ENCODE measurements at regions not wholly inside any gene's neighbourhood (a gene's known extent, or its start where the extent isn't known, plus 50 kb on each side); places are given as distances from the start of the nearest gene placed in this dataset.
A peak's percentile ranks its signal among the peaks of the same experiment; 100 is the strongest.

DNA sequence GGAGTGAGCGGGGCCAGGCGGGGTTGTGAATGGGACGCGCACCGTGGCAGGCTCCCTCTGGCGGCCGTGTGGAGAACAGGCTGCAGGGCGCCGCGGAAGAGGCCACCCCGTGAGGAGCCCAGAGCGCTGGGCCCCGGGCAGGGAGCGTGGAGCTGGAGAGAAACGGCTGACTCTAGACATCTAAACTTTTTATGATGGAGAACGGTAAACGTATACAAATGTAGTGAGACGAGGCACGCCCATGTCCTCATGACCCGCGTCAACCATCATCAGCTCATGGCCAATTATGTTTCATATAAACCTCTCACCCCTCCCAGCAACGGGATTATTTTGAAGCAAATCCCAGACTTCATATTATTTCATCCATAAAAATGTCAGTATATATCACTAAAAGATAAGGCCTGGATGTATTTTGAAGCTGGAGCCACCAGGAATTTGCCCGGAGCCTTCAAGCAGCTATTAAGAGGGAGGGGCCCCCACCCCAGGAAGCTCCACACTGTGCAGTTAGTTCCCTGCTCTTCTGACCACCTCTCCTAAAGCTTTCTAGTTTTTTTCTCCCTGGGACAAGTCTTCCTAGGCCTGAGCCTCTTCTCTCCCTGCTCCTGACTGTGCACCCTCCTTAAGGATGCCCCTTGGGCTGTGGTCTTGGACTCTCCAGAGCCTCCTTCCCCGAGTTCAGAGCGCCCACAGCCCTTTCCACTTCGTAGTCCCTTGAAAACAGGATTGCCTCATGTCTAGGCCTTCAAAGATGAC is 149.5 kb downstream of the SMAD6 start:
- peaks cover 23% of the 10 kb centered on the region for H3K27me3 Mint-ChIP-seq
- peaks cover 4% of the 10 kb centered on the region for H3K4me1 Mint-ChIP-seq
- ATAC-seq (peak; percentile 99), DNase-seq (peak; percentile 82)
- no peaks in the 10 kb centered on the region for H3K36me3 Mint-ChIP-seq
- no peak overlapping the region for H3K27ac Mint-ChIP-seq
- CTCF ChIA-PET, result interaction anchor here (0.6 to 5.4 kb wide), 42 partner anchors 10 to 502 kb away, joined by 3 to 77 read pairs (median 4); no protein-coding TSS in a partner anchor
- H3K9me3 Mint-ChIP-seq (ENCODE audit: low read depth), result no peaks in the 10 kb centered on the region
- no peak overlapping the region for H3K4me3 Mint-ChIP-seq

DNA sequence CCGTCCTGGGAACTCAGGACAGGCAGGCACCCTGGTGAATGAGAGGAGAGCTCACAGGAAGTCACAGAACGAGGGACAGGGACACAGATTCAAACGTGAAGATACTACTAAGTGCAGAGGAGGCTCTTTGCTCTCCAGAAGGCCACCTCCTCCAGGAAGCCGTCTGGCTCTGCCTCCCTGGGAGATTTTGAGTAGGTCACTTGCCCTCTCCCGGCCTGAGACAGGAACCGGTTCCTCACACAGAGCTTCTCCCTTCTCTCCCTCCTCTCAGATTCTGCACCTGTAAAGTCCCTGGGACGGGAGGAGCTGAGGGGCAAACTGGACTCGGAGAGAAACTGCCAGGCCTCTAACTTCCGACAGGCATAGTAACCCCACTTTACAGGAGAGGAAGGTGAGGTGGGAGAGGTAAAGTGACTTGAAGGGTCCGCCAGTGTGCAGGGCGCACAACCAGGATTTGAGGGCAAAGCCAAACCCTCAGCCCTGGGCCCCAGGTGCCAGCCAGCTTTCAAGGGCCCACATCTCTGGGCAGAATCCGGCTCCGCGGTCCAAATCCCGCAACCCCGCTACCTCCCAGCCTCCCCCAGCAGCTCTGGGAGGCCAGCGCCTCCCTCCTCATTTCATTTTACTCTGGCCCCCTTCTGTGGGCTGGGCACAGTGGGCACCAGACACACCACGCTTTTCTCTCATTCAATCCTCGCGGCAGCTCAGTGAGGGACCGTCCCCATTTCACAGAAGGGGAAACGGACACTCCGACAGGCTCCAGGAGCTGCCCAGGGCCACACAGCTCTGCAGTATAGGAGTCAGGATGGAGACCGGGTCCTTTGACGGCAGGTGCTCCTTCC is 150.2 kb downstream of the SMAD6 start:
- Mint-ChIP-seq H3K27ac (no peak overlapping the region), H3K36me3 (no peaks in the 10 kb centered on the region), H3K9me3 (ENCODE audit: low read depth) (no peaks in the 10 kb centered on the region), H3K4me1 (peaks cover 4% of the 10 kb centered on the region), H3K27me3 (peaks cover 24% of the 10 kb centered on the region), H3K4me3 (no peak overlapping the region)
- CTCF ChIA-PET, result interaction anchor here (0.6 to 5.4 kb wide), 40 partner anchors 10 to 1021 kb away, joined by 3 to 77 read pairs (median 4); no protein-coding TSS in a partner anchor
- peak; percentile 35 for DNase-seq
- ATAC-seq, result no peak

DNA sequence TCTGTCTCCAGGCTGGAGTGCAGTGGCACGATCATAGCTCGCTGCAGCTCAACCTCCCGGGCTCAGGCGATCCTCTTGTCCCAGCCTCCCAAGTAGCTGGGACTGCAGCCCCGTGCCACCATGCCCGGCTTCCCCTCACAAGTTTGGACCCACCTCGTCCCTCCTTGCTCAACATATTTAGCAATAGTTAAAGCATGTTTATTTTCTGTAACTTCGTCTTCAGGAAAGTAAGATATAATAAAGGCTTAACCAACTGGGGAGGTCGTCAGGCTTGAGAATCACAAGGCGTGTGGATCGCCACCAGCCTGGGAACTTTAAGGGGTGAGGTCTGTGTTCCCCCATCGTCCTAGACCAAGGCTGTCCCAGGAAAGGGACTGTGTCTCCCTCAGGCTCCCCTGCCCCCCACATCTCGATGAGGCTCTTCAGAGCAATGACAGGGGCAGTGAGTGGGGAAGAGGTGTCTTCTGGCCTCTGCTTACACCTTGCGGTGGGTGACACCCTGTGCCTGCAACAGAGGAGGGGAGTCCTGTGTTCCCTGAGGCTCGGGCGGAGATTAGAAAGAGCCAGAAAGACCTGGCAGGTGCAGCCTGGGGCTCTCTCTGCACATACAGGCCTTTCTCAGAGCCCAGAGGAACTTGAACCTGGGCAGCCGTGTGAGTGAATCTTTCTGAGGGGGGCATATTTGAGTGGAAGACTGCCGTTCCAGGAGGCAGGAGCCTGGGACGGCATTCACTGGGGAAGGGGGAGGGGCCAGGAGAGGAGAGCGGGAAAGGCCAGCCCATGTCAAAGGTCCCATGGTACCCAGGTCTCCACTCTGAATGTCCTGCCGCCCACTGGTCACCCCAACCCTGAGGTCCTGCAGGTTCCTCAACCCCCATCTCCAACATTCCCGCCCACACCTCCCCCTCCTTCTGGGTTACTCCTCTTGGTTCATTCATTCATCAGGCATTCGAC is 152.3 kb downstream of the SMAD6 start:
- Mint-ChIP-seq H3K4me3 (no peak overlapping the region), H3K27ac (no peak overlapping the region), H3K27me3 (peaks cover 28% of the 10 kb centered on the region), H3K9me3 (ENCODE audit: low read depth) (no peaks in the 10 kb centered on the region), H3K36me3 (no peaks in the 10 kb centered on the region), H3K4me1 (peaks cover 4% of the 10 kb centered on the region)
- no peak for ATAC-seq
- DNase-seq, result peak; percentile 35
- CTCF ChIA-PET, result interaction anchor here (0.7 kb wide), 3 partner anchors 58 to 1149 kb away, joined by 3 read pairs; no protein-coding TSS in a partner anchor

DNA sequence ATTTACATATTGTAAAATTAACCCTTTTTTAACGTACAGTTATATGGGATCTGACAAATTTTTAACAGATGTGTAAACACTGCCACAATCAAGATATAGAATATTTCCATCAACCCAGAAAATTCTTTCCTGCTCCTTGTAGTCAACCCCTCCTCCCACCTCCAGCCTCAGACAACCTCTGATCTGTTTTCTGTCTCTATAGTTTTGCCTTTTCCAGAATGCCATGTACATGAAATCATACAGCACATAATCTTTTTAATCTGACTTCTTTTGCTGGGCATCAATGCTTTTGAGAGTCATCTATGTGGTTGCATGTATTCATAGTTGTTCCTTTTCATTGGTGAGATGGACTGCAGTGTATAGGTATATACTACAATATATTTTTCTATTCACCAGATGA is 153.0 kb downstream of the SMAD6 start:
- peaks cover 4% of the 10 kb centered on the region for H3K4me1 Mint-ChIP-seq
- CTCF ChIA-PET, result interaction anchor here (0.7 kb wide), 1 partner anchor 57 kb away, joined by 3 read pairs; no protein-coding TSS in a partner anchor
- no peaks in the 10 kb centered on the region for H3K9me3 Mint-ChIP-seq (ENCODE audit: low read depth)
- ATAC-seq (no peak), DNase-seq (no peak)
- no peaks in the 10 kb centered on the region for H3K36me3 Mint-ChIP-seq
- no peak overlapping the region for H3K27ac Mint-ChIP-seq
- no peak overlapping the region for H3K4me3 Mint-ChIP-seq
- H3K27me3 Mint-ChIP-seq, result peaks cover 28% of the 10 kb centered on the region

DNA sequence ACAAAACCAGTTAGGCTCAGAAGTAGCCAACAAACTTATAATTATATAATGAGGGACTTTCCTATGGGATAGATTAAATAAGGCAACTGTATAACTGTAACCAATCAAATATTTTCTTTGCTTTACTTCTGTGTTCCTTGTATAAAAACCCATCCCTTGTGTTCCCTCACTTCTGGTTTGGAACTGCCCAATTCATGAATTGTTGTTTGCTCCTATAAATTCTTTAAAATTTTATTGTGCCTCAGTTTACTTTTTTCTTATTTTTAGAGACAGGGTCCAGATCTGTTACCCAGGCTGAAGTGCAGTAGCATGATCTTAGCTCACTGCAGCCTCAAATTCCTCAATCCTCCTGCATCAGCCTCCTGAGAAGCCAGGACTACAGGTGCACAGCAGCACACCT is 155.7 kb downstream of the SMAD6 start:
- H3K27me3 Mint-ChIP-seq, result peaks cover 26% of the 10 kb centered on the region
- peaks cover 1% of the 10 kb centered on the region for H3K4me1 Mint-ChIP-seq
- ATAC-seq, result no peak
- no peak for DNase-seq
- H3K9me3 Mint-ChIP-seq (ENCODE audit: low read depth), result no peaks in the 10 kb centered on the region
- CTCF ChIA-PET, result interaction anchor here (1.0 to 1.4 kb wide), 2 partner anchors 11 to 239 kb away, joined by 3 read pairs; no protein-coding TSS in a partner anchor
- H3K27ac Mint-ChIP-seq, result no peak overlapping the region
- H3K4me3 Mint-ChIP-seq, result no peak overlapping the region
- H3K36me3 Mint-ChIP-seq, result no peaks in the 10 kb centered on the region

DNA sequence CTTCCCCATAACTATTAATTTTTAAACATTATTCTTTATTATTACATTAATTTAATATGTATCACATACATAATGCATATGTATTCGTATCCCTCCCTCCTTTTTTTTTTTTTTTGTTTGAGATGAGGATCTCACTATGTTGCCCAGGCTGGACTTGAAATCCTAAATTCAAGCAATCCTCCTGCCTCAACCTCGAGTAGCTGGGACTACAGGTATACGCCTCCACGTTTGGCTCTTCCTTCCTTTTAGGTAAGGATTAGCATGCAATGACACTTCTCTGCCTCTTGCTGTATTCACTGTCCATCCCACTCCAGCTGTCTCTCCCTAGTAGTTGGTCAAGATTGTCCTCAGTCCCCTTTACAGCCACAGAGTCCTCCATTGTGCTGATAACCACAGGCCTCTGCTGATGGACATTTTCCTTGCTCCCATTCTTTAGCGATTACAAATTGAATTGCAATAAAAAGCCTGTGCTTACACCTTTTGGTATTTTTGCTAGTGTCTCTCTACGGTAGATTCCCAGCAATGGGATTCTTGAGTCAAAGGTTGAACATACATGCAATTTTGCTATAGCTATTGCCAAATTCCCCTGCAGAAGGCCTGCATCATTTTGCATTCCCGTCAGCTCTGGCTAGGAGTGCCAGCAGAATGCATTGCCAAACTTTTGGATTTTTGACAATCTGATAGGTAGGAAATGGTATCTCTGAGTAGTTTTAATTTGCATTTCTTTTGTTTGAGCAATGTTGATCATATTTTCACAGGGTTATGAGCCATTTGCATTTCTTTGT is 156.6 kb downstream of the SMAD6 start:
- no peak for DNase-seq
- no peaks in the 10 kb centered on the region for H3K36me3 Mint-ChIP-seq
- ATAC-seq, result no peak
- CTCF ChIA-PET, result interaction anchor here (1.0 to 2.1 kb wide), 3 partner anchors 10 to 254 kb away, joined by 3 to 4 read pairs (median 3); no protein-coding TSS in a partner anchor
- H3K4me3 Mint-ChIP-seq, result no peak overlapping the region
- H3K27ac Mint-ChIP-seq, result no peak overlapping the region
- peaks cover 27% of the 10 kb centered on the region for H3K27me3 Mint-ChIP-seq
- H3K4me1 Mint-ChIP-seq, result peaks cover 3% of the 10 kb centered on the region
- H3K9me3 Mint-ChIP-seq (ENCODE audit: low read depth), result no peaks in the 10 kb centered on the region

DNA sequence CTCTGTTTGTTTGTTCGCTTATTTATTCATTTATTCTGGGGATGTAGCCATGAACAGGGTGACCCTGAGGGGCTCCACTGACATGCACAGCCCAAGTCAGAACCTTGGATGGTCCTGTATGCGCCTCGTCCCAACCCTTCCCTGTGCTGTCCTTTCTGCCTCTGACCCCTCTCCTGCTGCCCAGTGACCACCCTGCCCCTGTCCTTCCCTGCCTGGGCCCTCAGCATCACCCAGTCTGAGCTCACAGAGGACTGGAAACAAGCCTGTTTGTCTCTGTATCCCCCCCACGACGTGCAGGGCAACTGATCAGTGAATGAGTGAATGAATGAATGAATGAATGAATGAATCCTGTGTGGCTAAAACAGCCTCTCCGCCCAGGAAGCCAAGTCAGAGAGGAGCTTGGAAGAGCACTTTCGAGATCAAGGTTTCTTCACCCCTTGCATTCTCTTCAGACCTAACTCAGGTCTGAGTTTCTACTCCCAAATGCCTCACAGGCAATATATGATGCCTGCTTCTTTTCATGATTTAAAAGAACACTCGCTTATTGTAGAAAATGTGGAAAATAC is 157.7 kb downstream of the SMAD6 start:
- no peak overlapping the region for H3K4me3 Mint-ChIP-seq
- DNase-seq, result no peak
- no peak overlapping the region for H3K27ac Mint-ChIP-seq
- peaks cover 3% of the 10 kb centered on the region for H3K4me1 Mint-ChIP-seq
- no peaks in the 10 kb centered on the region for H3K36me3 Mint-ChIP-seq
- no peaks in the 10 kb centered on the region for H3K9me3 Mint-ChIP-seq (ENCODE audit: low read depth)
- H3K27me3 Mint-ChIP-seq, result peaks cover 27% of the 10 kb centered on the region
- no peak for ATAC-seq
- CTCF ChIA-PET, result interaction anchor here (2.1 to 6.0 kb wide), 2 partner anchors 8 to 255 kb away, joined by 4 to 33 read pairs; no protein-coding TSS in a partner anchor

DNA sequence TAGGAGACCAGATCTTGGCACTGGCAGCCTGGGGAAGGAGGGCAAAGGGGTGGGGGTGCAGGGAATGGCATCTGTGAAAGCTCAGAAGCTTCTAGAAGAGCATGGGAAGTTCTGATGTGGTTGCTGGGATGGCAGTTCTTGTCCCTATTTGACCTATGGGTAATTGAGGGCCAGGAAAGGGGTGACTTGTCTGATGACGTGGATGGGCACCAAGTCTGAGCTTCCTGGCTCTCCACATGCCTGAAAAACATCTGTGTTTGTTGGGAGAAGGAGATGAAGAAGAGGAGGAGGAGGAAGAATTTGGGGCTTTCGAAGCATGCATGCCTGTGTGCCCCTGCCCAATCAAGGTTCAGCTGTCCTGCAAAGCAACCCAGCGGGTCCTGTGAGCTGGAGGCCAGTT is 158.8 kb downstream of the SMAD6 start:
- ATAC-seq, result no peak
- H3K4me3 Mint-ChIP-seq, result no peak overlapping the region
- H3K9me3 Mint-ChIP-seq (ENCODE audit: low read depth), result no peaks in the 10 kb centered on the region
- H3K27ac Mint-ChIP-seq, result no peak overlapping the region
- no peaks in the 10 kb centered on the region for H3K36me3 Mint-ChIP-seq
- CTCF ChIA-PET, result interaction anchor here (0.6 to 6.0 kb wide), 6 partner anchors 9 to 257 kb away, joined by 3 to 33 read pairs (median 4); no protein-coding TSS in a partner anchor
- DNase-seq, result no peak
- peaks cover 19% of the 10 kb centered on the region for H3K27me3 Mint-ChIP-seq
- H3K4me1 Mint-ChIP-seq, result peaks cover 3% of the 10 kb centered on the region

DNA sequence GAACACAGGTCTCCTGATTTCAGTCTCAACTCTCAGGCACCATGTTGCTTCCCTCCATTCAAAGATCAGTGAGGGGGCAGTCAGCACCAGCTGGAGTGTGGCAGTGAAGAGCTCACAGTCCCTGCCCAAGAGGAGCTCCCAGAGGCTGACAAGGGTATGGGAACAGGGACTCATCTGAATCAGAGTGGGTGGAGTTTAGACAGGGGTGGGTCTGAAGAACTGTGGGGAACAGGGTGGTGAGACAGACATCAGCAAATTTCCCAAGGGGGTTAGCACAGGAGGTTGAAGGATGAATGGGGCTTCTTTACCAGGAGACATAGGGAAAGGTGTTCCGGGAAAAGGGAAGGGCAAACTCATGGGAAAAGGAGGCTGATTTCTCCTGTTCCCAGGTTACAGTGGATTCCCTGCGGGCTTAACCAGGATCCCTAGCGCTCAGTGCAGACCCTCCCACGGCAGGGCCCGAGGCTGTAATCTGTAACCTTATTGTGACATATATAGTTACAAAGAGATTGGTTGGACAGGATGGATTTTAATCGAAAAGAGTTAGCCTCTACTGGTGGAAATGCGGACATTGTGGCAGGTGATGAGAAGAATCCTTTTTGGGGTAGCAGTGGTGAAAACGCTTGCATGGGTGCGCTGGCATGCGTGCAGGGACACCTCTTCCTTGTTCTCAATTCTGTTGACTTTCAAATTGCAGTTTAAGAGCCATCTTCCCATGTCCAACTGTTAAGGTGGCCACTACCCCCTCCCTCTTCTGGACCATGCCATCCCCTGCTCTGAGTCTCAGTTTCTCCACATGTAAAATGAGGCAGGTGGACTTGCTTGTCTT is 160.3 kb downstream of the SMAD6 start:
- Mint-ChIP-seq H3K27ac (no peak overlapping the region), H3K4me1 (peaks cover 3% of the 10 kb centered on the region), H3K9me3 (ENCODE audit: low read depth) (no peaks in the 10 kb centered on the region), H3K27me3 (peaks cover 14% of the 10 kb centered on the region), H3K36me3 (no peaks in the 10 kb centered on the region), H3K4me3 (no peak overlapping the region)
- no peak for ATAC-seq
- DNase-seq, result no peak
- CTCF ChIA-PET, result interaction anchor here (1.7 to 6.0 kb wide), 3 partner anchors 11 to 19 kb away, joined by 4 to 33 read pairs (median 7); no protein-coding TSS in a partner anchor

DNA sequence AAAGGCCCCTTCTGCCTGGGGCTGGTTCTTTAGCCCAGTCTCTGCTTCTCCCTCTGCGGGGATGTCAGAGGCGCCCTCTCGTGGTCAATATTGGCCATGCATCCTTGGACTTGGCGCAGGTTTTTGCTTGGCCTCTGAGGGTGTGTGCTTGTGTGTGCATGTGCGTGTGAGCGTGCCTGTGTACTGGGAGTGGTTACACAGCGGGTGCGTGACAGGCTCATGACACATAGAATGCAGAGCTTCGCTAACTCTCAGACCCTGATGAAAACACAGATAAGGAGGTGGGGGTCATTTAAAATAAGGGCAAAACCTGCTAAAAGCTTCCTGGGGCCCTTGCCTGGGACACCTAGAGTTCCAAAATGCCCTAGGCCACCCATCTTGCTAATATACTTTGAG is 160.9 kb downstream of the SMAD6 start:
- ATAC-seq, result peak; percentile 79
- H3K4me1 Mint-ChIP-seq, result peaks cover 3% of the 10 kb centered on the region
- CTCF ChIA-PET, result interaction anchor here (0.7 to 6.0 kb wide), 4 partner anchors 11 to 257 kb away, joined by 3 to 33 read pairs (median 4); no protein-coding TSS in a partner anchor
- H3K4me3 Mint-ChIP-seq, result no peak overlapping the region
- peaks cover 14% of the 10 kb centered on the region for H3K27me3 Mint-ChIP-seq
- no peaks in the 10 kb centered on the region for H3K9me3 Mint-ChIP-seq (ENCODE audit: low read depth)
- peak; percentile 82 for DNase-seq
- no peak overlapping the region for H3K27ac Mint-ChIP-seq
- no peaks in the 10 kb centered on the region for H3K36me3 Mint-ChIP-seq

All from activated CD8-positive, alpha-beta memory T cell treated with anti-CD3 and anti-CD28 coated beads, Interleukin-2, amount 10 ng/mL, durations not matched to agents 7 days and 5 days (primary cell).